ENCODE measurements at regions not wholly inside any gene's neighbourhood (a gene's known extent, or its start where the extent isn't known, plus 50 kb on each side); places are given as distances from the start of the nearest gene placed in this dataset.

DNA sequence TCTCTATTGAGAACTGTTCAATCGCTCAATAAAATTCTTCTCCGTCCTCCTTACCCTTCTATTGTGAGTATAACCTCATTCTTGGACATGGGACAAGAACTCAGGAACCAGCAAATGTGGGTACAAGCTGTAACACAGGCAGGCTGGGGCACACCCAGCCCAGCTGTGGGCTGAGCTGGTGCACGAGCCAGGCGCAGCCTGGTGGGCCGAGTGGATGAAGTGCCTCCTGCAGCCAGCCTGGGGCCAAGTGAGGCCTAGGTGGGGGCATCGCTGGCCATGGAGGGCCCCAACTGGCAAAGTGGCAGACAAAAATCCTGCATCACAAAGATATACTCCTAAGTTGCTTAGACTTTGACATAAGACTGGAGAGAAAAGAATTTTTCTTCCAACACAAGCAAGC lies 57.9 kb upstream of the DIAPH3 start:
- Histone ChIP-seq H3K27ac (ENCODE audit: extremely low read length, insufficient read depth, low read length) (no peak overlapping the region), H3K36me3 (replicated peaks in 1 of 2; ENCODE audit: control insufficient read depth in 1 of 2, insufficient read depth in 2 of 2, low read length in 2 of 2) (no peaks in the 10 kb centered on the region), H3K4me3 (replicated peaks in 1 of 3; ENCODE audit: insufficient read depth in 1 of 3, low read depth in 2 of 3, low read length in 3 of 3) (no peak overlapping the region), H2AFZ (ENCODE audit: low read length) (no peak overlapping the region), H4K20me1 (ENCODE audit: insufficient read depth, low read length) (no peaks in the 10 kb centered on the region), H3K9me3 (ENCODE audit: low read length) (no peaks in the 10 kb centered on the region), H3K4me1 (ENCODE audit: insufficient read depth, low read length) (no peaks in the 10 kb centered on the region), H3K9ac (ENCODE audit: insufficient read depth, low read depth, low read length) (no peak overlapping the region), H3K4me2 (ENCODE audit: low read depth, low read length) (no peak overlapping the region), H3K27me3 (ENCODE audit: control insufficient read depth in 1 of 2, insufficient read depth in 2 of 2, low read length in 2 of 2) (peaks cover 0 to 6% of the 10 kb centered on the region in 2 experiments; a peak in 1 of 5 replicates), H3K79me2 (ENCODE audit: insufficient read depth, low read length) (no peaks in the 10 kb centered on the region)
- DNase-seq (ENCODE audit: low spot score), result no peak
- no peak for TF ChIP-seq U2AF1 (optimal IDR thresholded peaks at IDR 0.05; ENCODE audit: low read depth, low read length)
- no peak for TF ChIP-seq ZBTB1 (CRISPR knock-in tag; IDR thresholded peaks at IDR 0.05; ENCODE audit: borderline replicate concordance)
- TF ChIP-seq CBFB (CRISPR knock-in tag; IDR thresholded peaks at IDR 0.05), result no peak
- TF ChIP-seq ELF1 (CRISPR knock-in tag; IDR thresholded peaks at IDR 0.05), result no peak
- TF ChIP-seq, protein P1, sequence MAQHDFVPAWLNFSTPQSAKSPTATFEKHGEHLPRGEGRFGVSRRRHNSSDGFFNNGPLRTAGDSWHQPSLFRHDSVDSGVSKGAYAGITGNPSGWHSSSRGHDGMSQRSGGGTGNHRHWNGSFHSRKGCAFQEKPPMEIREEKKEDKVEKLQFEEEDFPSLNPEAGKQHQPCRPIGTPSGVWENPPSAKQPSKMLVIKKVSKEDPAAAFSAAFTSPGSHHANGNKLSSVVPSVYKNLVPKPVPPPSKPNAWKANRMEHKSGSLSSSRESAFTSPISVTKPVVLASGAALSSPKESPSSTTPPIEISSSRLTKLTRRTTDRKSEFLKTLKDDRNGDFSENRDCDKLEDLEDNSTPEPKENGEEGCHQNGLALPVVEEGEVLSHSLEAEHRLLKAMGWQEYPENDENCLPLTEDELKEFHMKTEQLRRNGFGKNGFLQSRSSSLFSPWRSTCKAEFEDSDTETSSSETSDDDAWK (CRISPR knock-in tag; IDR thresholded peaks at IDR 0.05), result no peak
- TF ChIP-seq, protein P2, sequence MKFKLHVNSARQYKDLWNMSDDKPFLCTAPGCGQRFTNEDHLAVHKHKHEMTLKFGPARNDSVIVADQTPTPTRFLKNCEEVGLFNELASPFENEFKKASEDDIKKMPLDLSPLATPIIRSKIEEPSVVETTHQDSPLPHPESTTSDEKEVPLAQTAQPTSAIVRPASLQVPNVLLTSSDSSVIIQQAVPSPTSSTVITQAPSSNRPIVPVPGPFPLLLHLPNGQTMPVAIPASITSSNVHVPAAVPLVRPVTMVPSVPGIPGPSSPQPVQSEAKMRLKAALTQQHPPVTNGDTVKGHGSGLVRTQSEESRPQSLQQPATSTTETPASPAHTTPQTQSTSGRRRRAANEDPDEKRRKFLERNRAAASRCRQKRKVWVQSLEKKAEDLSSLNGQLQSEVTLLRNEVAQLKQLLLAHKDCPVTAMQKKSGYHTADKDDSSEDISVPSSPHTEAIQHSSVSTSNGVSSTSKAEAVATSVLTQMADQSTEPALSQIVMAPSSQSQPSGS (CRISPR knock-in tag; IDR thresholded peaks at IDR 0.05), result no peak
- TF ChIP-seq ATAD3A (CRISPR knock-in tag; IDR thresholded peaks at IDR 0.05), result no peak
- no peak for TF ChIP-seq CEBPZ (IDR thresholded peaks at IDR 0.05; ENCODE audit: low read length)
- TF ChIP-seq KMT2A (CRISPR knock-in tag; IDR thresholded peaks at IDR 0.05), result no peak
- TF ChIP-seq, protein P3, sequence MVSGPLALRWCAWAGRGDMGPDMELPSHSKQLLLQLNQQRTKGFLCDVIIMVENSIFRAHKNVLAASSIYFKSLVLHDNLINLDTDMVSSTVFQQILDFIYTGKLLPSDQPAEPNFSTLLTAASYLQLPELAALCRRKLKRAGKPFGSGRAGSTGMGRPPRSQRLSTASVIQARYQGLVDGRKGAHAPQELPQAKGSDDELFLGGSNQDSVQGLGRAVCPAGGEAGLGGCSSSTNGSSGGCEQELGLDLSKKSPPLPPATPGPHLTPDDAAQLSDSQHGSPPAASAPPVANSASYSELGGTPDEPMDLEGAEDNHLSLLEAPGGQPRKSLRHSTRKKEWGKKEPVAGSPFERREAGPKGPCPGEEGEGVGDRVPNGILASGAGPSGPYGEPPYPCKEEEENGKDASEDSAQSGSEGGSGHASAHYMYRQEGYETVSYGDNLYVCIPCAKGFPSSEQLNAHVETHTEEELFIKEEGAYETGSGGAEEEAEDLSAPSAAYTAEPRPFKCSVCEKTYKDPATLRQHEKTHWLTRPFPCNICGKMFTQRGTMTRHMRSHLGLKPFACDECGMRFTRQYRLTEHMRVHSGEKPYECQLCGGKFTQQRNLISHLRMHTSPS (CRISPR knock-in tag; IDR thresholded peaks at IDR 0.05; ENCODE audit: low read depth), result no peak
- TF ChIP-seq MAF1 (CRISPR knock-in tag; IDR thresholded peaks at IDR 0.05; ENCODE audit: borderline replicate concordance), result no peak
- TF ChIP-seq MYC (CRISPR knock-in tag; IDR thresholded peaks at IDR 0.05; ENCODE audit: borderline replicate concordance), result no peak
- CTCF ChIA-PET (ENCODE audit: low intra/inter-chr PET ratio, low total read pairs), result no interaction called here
- no TSS peak for BruUV-seq (replicated peaks)
- in situ Hi-C loops (cut with HindIII; ENCODE audit: extremely low pct_ligation_motif_present, low pct_unique_long_range_greater_than_20kb), result no loop called here
- ATAC-seq, result no peak
- intact Hi-C loops (cut with micrococcal nuclease; ENCODE audit: unreplicated experiment), result no loop called here
- POLR2A ChIA-PET, result no interaction called here
- no peak for FAIRE-seq
- 23% methylated on average over 4 of the region's 6 CpGs for WGBS (ENCODE audit: low lambda C conversion rate)
